HG02798 (cell line): ENCODE measurements at regions not wholly inside any gene's neighbourhood (a gene's known extent, or its start where the extent isn't known, plus 50 kb on each side); places are given as distances from the start of the nearest gene placed in this dataset.
A peak's percentile ranks its signal among the peaks of the same experiment; 100 is the strongest.

Experiments used
- ATAC-seq: cut with Tn5 transposase; IDR thresholded peaks from one replicate; pipeline ENCODE4 v1.9.1; 2021; ENCODE audit warnings: mild to moderate bottlenecking; ENCODE audit not compliant: unreplicated experiment, poor library complexity

DNA sequence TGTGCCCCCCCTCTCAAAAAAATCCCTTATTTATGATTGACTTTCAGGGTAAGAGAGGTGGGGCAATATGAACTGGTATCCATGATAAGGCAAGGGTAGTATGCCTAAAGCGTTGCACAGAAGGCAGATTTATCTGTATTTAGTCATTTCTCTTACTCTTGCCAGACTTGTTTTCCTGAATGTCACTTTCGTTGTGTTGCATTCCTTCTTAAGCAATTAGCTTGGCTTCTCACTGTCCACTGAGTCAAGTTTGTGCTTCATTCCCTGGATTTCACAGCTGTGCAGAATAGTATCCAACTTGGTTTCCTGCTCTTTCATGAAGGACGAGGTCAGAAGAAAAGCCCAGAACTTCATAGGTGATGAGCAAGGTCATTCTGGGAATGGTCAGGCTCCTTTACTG, 301.5 kb upstream of the ACTBL2 start:
- ATAC-seq = no peak

DNA sequence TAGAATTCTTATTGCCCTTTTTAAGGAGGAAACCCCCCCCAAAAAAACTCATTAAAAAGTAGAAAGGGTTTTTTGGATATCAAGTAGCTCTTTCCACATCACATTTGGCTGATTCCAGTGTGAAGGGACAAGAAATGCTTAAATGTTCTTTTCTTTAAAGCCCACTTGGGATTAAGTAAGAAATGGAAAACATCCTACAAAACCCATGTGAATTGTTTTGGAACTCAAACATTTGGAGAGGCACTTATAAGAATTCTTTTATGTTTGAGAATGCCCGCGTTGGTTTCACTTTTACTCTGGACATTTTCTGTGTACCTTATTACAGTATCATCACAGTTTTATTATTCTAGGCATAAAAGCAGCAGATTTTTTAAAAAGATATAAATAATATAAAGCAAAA, 301.1 kb upstream of the ACTBL2 start:
- ATAC-seq = no peak

GRCh38 chr5:57780961-57781325, 298.3 kb upstream of the ACTBL2 start:
- no peak for ATAC-seq

- no peak for ATAC-seq
Measured at GRCh38 chr5:57780306-57780960, 297.8 kb upstream of the ACTBL2 start.

- ATAC-seq = peak; percentile 72
Measured at GRCh38 chr5:57779383-57780223, 297.0 kb upstream of the ACTBL2 start.

DNA sequence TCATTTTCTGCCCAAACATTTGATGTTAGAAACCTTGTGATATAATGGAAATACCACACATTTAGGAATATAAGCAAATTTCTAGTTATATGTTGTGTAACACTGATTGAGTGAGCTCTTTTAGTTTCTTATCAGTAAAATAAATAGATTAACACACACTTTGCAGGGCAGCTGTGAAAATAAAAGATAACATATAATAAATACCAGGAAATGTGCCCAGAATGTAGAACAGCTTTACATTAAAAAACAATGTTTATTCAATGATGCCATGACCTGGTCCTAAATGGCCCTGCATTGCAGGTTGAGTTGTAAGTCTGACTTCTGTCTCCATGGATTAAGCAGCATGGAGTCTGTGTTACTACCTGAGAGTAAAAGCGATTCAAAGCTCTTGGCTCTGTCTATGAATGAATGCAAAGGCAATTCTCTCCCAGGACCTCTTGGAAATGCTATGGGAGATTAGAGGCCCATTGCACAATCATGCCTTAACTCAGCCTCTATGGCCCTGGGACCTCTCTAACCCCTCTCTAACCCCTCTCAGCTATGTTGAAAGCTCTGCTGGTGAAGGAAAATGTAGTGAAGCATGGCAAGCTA, 296.0 kb upstream of the ACTBL2 start:
- ATAC-seq = no peak

GRCh38 chr5:57777174-57777581, 294.6 kb upstream of the ACTBL2 start:
- no peak for ATAC-seq

DNA sequence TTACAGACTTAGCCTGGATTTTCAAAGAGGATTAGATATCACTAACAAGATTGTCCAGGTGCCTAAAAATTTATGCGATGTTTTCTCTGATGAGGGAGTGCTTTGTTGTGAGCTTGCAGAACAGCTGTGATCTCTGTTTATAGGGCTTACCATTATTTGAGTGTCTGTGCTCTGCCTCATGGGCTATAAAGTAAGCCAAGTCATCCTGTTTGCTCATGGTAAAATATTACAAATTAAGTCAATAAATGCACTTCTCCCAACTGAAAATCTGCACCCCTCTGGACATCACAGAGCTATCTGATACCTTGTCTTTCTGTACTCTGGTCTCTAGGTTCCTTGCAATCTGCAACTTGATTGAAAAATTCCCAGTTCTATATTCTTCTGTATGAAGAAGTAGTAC, 293.4 kb upstream of the ACTBL2 start:
- no peak for ATAC-seq

- no peak for ATAC-seq
Measured at GRCh38 chr5:57774439-57774838, 291.8 kb upstream of the ACTBL2 start.

DNA sequence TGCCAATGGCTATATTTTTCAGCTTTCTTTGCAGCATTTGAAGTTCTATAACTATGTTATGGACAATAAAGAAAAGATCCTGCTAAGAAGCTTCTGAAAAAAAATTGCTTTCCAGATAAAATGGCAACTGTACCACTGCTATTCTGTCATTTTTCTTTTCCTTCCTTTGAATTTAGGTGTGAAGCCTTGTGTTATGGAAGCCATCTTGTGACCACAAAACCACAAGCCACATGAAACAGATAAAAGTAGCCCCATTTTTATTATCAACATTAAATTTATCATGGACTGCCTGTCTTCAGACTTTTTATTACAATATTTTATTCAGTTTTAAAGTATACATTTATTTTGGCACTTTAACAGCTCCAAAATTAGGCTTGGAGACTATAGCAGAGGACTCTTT, 289.9 kb upstream of the ACTBL2 start:
- no peak for ATAC-seq

DNA sequence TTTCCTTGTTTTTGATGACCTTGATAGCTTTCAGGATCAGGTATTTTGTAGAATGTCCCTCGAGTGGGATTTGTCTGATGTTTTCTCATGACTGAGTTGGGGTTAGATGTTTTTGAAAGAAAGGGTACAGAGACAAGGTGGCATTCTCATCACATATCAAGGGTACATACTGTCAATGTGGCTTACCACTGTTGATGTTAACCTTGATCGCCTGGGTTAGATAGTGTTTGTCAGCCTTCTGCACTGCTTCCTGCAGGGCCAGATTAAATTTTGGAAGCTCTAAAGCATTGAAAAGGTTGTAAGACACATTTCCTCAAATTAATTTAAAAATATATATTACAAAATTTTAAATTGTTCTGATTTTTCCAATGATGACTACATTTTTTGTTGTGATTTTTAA, 287.4 kb upstream of the ACTBL2 start:
- ATAC-seq = no peak

DNA sequence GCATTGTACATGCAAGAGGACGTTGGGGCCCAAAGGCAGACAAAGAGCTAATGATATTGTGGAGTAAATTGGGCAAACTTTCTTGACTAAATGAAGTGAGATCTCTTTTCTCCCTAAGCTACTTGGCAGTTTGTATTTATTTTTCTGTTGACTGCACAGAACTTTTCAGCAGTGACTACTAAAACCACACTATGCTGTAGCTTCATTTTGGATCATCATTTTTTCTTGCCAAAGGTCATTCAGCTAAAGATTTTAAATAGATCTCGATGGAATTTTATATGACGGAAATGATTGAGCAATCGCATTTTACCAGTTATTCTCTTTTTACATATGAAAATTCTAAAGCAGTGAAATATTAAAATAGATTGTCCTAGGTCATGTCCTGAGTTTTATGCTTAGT, 286.1 kb upstream of the ACTBL2 start:
- no peak for ATAC-seq

- no peak for ATAC-seq
Measured at GRCh38 chr5:57764479-57765089, 282.0 kb upstream of the ACTBL2 start.

DNA sequence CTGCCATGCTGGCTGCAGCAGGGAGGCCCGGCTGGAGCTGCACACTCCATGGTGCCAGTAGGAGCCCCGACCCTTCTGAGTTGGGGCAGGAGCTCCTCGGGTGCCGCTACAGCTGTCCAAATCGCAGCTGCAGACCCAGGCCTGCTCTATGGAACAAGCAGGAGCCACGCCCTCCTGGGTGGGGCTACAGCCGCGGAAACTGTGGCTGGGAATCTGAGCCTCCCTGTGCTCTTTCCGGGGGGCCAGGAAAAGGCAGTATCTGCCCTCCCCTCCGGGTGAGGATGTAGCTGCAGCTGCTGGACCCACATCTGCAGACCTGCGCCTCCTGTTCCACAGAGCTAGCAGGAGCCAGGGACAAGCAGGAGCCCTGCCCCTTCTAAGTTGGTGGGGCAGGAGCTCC, 278.9 kb upstream of the ACTBL2 start:
- ATAC-seq = no peak

DNA sequence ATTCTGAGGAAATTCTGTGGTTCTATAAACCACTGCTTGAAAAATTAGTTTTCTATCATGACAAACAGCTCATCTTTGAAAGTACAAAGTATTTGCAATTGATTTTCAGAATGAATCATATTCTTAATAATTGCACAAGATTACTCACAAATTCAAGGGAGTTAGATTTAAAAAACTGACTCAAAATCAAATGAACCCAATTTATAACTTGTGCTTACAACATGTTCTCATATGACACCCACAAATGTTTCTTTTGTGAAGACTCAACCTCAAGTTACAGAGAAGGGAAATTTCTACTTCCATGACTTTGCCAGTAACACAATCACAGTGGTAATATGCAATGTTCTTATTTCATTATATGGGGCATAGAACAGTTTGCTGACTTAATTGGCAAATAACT, 272.0 kb upstream of the ACTBL2 start:
- no peak for ATAC-seq

DNA sequence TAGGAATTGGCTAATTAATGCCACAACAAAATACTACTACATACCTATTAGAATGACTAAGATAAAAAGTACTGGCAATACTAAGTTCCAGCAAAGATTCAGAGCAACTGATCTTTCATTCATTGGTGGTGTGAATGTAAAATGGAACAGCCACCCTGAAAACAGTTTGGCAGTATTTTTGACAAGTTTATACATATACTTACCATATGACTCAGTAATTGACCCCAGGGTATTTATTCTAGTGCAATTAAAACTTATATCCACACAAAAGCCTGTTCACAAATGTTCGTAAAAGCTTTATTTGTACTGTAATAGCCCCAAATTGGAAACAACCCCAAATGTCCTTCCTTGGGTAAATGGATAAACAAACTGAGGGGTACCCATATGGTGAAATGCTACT, 270.8 kb upstream of the ACTBL2 start:
- ATAC-seq = no peak

DNA sequence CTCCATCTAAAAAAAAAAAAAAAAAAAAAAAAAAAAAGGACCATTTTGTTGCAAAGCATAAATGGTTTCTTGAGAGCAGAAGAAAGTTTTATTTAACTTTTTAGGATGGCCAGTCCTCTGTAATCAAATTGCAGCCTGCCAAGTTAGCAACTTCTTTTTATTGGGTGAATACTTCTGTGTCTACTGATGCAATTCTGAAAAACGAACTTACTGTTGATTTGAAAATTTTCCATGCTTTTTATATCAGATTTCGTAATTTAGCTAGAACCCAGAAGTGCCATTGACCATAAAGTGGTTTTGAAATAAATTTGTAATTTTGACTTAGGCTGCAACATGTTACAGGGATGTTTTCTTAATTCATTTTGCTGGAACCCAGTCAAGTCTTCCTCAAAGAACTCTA, 269.1 kb upstream of the ACTBL2 start:
- ATAC-seq = no peak

DNA sequence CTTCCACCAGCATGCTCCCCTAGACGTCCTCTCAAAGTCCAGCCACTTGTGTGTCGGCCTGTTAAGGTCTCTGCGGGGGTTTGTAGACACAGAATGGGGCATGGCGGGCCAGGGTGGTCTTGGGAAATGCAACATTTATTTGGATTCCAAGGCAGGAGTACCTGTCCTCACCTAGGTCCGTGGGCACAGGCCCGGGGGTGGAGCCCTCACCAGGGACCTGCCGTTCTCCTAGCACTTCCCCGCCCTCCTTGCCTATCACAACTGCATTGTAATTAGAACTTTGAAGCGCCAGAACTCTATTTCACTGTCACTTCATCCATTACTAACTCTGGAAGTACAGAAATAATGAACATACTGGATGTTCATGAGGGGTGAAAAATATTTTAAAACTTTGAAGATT, 268.3 kb upstream of the ACTBL2 start:
- no peak for ATAC-seq

DNA sequence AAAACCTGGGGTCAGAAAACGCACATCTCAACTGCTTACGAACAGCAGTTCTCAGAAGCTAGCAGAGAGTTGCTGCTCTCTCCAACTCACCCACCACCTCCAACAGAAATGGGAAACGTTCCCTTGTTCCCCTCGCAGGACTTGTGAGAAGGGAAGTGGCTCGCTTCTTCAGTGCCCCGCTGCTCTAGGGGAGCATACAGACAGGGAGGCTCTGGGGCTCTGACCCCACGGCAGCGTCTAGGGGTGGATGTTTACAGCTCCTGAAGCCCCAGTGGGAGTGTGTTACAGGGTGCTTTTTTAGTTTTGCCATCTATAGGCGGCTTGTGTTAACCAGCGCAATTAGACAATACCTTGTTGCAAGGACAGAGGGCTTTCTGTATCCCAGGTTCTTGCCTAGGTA, 267.7 kb upstream of the ACTBL2 start:
- no peak for ATAC-seq

DNA sequence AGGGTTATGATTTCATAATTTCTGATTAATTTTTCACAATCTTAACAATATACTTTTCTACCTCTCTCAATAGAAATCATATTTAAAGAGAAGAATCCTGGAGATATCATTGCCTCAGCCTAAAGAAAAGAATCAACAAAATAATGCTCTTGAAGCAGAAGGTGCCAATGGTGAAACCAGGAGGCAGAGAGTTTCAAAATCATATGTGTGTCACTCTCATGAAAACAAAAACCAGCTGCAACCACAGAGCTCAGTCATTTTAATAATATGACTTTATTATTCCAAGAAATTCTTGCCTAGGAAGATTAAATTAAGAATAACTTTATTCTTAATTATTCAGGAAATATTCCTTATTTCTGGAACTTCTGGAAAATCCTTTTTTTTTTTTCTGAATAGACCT, 266.8 kb upstream of the ACTBL2 start:
- no peak for ATAC-seq
